ENCODE measurements at regions not wholly inside any gene's neighbourhood (a gene's known extent, or its start where the extent isn't known, plus 50 kb on each side); places are given as distances from the start of the nearest gene placed in this dataset.

GRCh38 chr1:199671684-199672083, 355.8 kb upstream of the NR5A2 start:
- no peak for DNase-seq
- no peak for TF ChIP-seq CTCF (IDR thresholded peaks at IDR 0.05; ENCODE audit: low read depth, low read length)
- Histone ChIP-seq H3K27me3 (no peaks in the 10 kb centered on the region), H3K4me1 (peaks cover under 1% of the 10 kb centered on the region; the same call in 1 of the 2 replicates), H3K4me3 (ENCODE audit: low read depth, low read length) (no peak overlapping the region), H3K36me3 (no peaks in the 10 kb centered on the region), H3K9me3 (no peaks in the 10 kb centered on the region)

- Histone ChIP-seq H3K27me3 (no peaks in the 10 kb centered on the region), H3K36me3 (no peaks in the 10 kb centered on the region), H3K9me3 (no peaks in the 10 kb centered on the region), H3K4me3 (ENCODE audit: low read depth, low read length) (no peak overlapping the region), H3K4me1 (peaks cover 3% of the 10 kb centered on the region; the same call in 1 of the 2 replicates)
- no peak for TF ChIP-seq CTCF (IDR thresholded peaks at IDR 0.05; ENCODE audit: low read depth, low read length)
- DNase-seq: no peak
These were observed 351.6 kb upstream of the NR5A2 start for GRCh38 chr1:199675937-199676336.

- TF ChIP-seq CTCF (IDR thresholded peaks at IDR 0.05; ENCODE audit: low read depth, low read length): no peak
- H3K4me1 ChIP-seq: peaks cover 3% of the 10 kb centered on the region; the same call in 1 of the 2 replicates
- no peak for DNase-seq
- no peaks in the 10 kb centered on the region for H3K36me3 ChIP-seq
- no peaks in the 10 kb centered on the region for H3K9me3 ChIP-seq
- H3K4me3 ChIP-seq (ENCODE audit: low read depth, low read length): no peak overlapping the region
- H3K27me3 ChIP-seq: no peaks in the 10 kb centered on the region
These were observed 348.7 kb upstream of the NR5A2 start for GRCh38 chr1:199678771-199679170.

DNA sequence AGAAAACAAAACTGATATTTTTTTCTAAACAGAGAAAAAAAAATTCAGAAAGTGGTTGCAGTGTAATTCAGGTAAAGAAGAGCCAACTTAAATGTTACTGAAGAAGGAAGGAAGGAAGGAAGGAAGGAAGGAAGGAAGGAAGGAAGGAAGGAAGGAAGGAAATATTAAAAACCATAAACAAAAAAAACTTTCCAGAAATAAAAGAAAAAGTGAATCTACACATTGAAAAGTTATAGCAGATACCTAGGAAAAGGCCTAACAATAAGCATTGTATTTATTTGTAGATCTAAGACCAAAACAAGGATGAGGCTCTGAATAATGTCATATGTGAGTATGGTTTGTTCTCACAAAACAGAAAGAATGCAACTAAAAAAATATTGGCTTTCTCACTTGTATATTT, 345.4 kb upstream of the NR5A2 start:
- no peaks in the 10 kb centered on the region for H3K36me3 ChIP-seq
- H3K9me3 ChIP-seq: no peaks in the 10 kb centered on the region
- no peak overlapping the region for H3K4me3 ChIP-seq (ENCODE audit: low read depth, low read length)
- no peaks in the 10 kb centered on the region for H3K27me3 ChIP-seq
- DNase-seq: no peak
- TF ChIP-seq CTCF (IDR thresholded peaks at IDR 0.05; ENCODE audit: low read depth, low read length): no peak
- no peaks in the 10 kb centered on the region for H3K4me1 ChIP-seq

- H3K27me3 ChIP-seq: no peaks in the 10 kb centered on the region
- DNase-seq: peak; percentile 42
These were observed 342.7 kb upstream of the NR5A2 start for GRCh38 chr1:199684686-199685273.

More at GRCh38 chr1:199684686-199685273, 342.7 kb upstream of the NR5A2 start:
- Histone ChIP-seq H3K36me3 (no peaks in the 10 kb centered on the region), H3K4me3 (ENCODE audit: low read depth, low read length) (no peak overlapping the region), H3K4me1 (no peaks in the 10 kb centered on the region), H3K9me3 (no peaks in the 10 kb centered on the region)
- peak; percentile 80 for TF ChIP-seq CTCF (IDR thresholded peaks at IDR 0.05; ENCODE audit: low read depth, low read length)

Data from BE2C (cell line).